Peyer's patch (tissue), 4 donors: ENCODE measurements at regions not wholly inside any gene's neighbourhood (a gene's known extent, or its start where the extent isn't known, plus 50 kb on each side); places are given as distances from the start of the nearest gene placed in this dataset.

Experiments used
- POLR2A ChIP-seq, 2 donors: fragments of 450-650 bp; IDR thresholded peaks; one replicate each; pipeline ENCODE4 v1.5.1; 2017; ENCODE audit warnings: antibody characterized with exemption in 2 of 2, mild to moderate bottlenecking in 2 of 2, moderate library complexity in 2 of 2
- TF ChIP-seq, protein P1 (sequence below), 6 experiments: fragments of 450-650 bp in 4 of 6; fragments of 200-600 bp in 2 of 6; sonication (generic) in 1 of 6; IDR thresholded peaks; one replicate each; pipeline ENCODE4 v1.5.1; 2017 to 2019; ENCODE audit warnings: antibody characterized with exemption in 6 of 6, mild to moderate bottlenecking in 3 of 6, moderate library complexity in 1 of 6

DNA sequence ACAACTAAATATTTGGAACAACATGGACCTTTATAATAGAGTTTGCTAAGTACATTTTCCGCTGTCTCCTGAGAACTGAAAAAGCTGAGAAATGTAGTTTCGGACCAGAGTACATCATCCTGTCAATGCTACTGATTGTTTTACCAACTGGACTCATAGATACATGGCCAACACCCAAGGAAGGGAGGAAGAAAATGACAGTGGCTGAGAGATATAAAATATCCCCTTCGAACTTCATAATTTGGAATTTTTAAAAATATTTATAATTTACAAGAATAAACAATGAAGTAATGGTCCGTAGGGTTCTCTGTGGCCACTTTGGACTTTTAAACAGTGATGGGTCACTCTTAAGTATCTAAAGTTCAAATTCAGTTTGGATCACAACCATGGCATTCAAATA lies 1042.7 kb downstream of the MCTP2 start:
- no peak for TF ChIP-seq POLR2A (IDR thresholded peaks at IDR 0.05)
- TF ChIP-seq, protein P1, sequence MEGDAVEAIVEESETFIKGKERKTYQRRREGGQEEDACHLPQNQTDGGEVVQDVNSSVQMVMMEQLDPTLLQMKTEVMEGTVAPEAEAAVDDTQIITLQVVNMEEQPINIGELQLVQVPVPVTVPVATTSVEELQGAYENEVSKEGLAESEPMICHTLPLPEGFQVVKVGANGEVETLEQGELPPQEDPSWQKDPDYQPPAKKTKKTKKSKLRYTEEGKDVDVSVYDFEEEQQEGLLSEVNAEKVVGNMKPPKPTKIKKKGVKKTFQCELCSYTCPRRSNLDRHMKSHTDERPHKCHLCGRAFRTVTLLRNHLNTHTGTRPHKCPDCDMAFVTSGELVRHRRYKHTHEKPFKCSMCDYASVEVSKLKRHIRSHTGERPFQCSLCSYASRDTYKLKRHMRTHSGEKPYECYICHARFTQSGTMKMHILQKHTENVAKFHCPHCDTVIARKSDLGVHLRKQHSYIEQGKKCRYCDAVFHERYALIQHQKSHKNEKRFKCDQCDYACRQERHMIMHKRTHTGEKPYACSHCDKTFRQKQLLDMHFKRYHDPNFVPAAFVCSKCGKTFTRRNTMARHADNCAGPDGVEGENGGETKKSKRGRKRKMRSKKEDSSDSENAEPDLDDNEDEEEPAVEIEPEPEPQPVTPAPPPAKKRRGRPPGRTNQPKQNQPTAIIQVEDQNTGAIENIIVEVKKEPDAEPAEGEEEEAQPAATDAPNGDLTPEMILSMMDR (IDR thresholded peaks at IDR 0.05), result no peak
